Gastroesophageal sphincter (tissue), 3 donors: ENCODE measurements at regions not wholly inside any gene's neighbourhood (a gene's known extent, or its start where the extent isn't known, plus 50 kb on each side); places are given as distances from the start of the nearest gene placed in this dataset.

ENCODE experiments used
- POLR2A ChIP-seq, 2 donors: fragments of 450-650 bp; IDR thresholded peaks; one replicate each; pipeline ENCODE4 v1.6.1; 2017; ENCODE audit warnings: antibody characterized with exemption in 2 of 2, mild to moderate bottlenecking in 2 of 2, moderate library complexity in 1 of 2
- POLR2AphosphoS5 ChIP-seq: sonication (generic); formaldehyde crosslinking; IDR thresholded peaks from one replicate; pipeline ENCODE4 v1.6.1; 2017; ENCODE audit warnings: antibody characterized with exemption
- TF ChIP-seq, protein P1 (sequence below), 4 experiments: fragments of 200-600 bp in 2 of 4; fragments of 450-650 bp in 2 of 4; sonication (generic) in 1 of 4; IDR thresholded peaks; one replicate each; pipeline ENCODE4 v1.5.1; 2017 to 2019; ENCODE audit warnings: antibody characterized with exemption in 4 of 4, mild to moderate bottlenecking in 2 of 4, moderate library complexity in 2 of 4

DNA sequence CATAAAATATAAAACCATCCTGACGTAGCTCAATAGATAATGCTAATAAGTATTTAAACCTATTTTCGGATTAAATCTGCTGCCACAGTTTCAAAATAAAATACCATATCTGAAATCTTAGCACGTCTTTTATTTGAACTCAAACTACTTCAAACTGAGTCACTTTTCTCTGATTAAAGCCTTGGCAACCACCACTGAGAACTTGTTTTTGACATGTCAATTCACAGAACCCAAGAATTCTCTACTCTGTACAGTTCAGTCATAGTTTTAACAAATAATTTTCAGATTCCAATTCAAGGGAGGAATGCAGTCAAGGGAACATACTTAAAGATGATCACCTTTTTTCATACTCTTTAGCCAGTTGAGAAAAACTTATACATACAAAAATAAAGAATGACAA, 643.2 kb downstream of the KCNT2 start:
- TF ChIP-seq, protein P1, sequence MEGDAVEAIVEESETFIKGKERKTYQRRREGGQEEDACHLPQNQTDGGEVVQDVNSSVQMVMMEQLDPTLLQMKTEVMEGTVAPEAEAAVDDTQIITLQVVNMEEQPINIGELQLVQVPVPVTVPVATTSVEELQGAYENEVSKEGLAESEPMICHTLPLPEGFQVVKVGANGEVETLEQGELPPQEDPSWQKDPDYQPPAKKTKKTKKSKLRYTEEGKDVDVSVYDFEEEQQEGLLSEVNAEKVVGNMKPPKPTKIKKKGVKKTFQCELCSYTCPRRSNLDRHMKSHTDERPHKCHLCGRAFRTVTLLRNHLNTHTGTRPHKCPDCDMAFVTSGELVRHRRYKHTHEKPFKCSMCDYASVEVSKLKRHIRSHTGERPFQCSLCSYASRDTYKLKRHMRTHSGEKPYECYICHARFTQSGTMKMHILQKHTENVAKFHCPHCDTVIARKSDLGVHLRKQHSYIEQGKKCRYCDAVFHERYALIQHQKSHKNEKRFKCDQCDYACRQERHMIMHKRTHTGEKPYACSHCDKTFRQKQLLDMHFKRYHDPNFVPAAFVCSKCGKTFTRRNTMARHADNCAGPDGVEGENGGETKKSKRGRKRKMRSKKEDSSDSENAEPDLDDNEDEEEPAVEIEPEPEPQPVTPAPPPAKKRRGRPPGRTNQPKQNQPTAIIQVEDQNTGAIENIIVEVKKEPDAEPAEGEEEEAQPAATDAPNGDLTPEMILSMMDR (IDR thresholded peaks at IDR 0.05), result no peak
- no peak for TF ChIP-seq POLR2AphosphoS5
- TF ChIP-seq POLR2A (IDR thresholded peaks at IDR 0.05), result no peak
